Fibroblast of mammary gland (primary cell): ENCODE measurements at regions not wholly inside any gene's neighbourhood (a gene's known extent, or its start where the extent isn't known, plus 50 kb on each side); places are given as distances from the start of the nearest gene placed in this dataset.
"Not testable (repeated sequence)": the region's sequence is repeated elsewhere in the genome, so short reads cannot be mapped to it uniquely, and the experiment has no call there.

Experiments
- DNase-seq: peaks from one replicate; pipeline ENCODE4 v3.0.0-alpha.2; 2010; ENCODE audit warnings: low read depth
- H3K4me3 ChIP-seq: 2 replicates; pipeline ENCODE4 v1.5.1; 2011; ENCODE audit warnings: low read depth, mild to moderate bottlenecking, low read length, moderate library complexity; ENCODE audit not compliant: control insufficient read depth
- CTCF ChIP-seq: conservative IDR thresholded peaks from 2 replicates; pipeline ENCODE4 v1.5.1; 2011; ENCODE audit warnings: low read depth, low read length, inconsistent platforms; ENCODE audit not compliant: control insufficient read depth, insufficient read depth

GRCh38 chr7:106448992-106449859, 164.4 kb upstream of the NAMPT start:
- no peak for DNase-seq
- TF ChIP-seq CTCF: no peak
- H3K4me3 ChIP-seq: no peak overlapping the region

GRCh38 chr7:106448346-106448991, 163.7 kb upstream of the NAMPT start:
- H3K4me3 ChIP-seq: no peak overlapping the region
- no peak for TF ChIP-seq CTCF
- DNase-seq: no peak

- DNase-seq: no peak
- no peak for TF ChIP-seq CTCF
- no peak overlapping the region for H3K4me3 ChIP-seq
Measured at GRCh38 chr7:106447318-106447847, 162.6 kb upstream of the NAMPT start.

- H3K4me3 ChIP-seq, DNase-seq: not testable (repeated sequence)
Measured at GRCh38 chr7:106445366-106445765, 160.6 kb upstream of the NAMPT start.

- no peak for DNase-seq
- no peak for TF ChIP-seq CTCF
- H3K4me3 ChIP-seq: no peak overlapping the region
Measured at GRCh38 chr7:106444068-106444655, 159.4 kb upstream of the NAMPT start.

GRCh38 chr7:106443156-106443555, 158.4 kb upstream of the NAMPT start:
- H3K4me3 ChIP-seq: no peak overlapping the region
- no peak for DNase-seq
- TF ChIP-seq CTCF: no peak

GRCh38 chr7:106442476-106442875, 157.7 kb upstream of the NAMPT start:
- DNase-seq: no peak
- H3K4me3 ChIP-seq: no peak overlapping the region
- no peak for TF ChIP-seq CTCF

- DNase-seq, H3K4me3 ChIP-seq: not testable (repeated sequence)
Measured at GRCh38 chr7:106441343-106441742, 156.6 kb upstream of the NAMPT start.

- not testable (repeated sequence) for H3K4me3 ChIP-seq, DNase-seq
Measured at GRCh38 chr7:106436933-106437332, 152.2 kb upstream of the NAMPT start.
